HG02610 (cell line): ENCODE measurements at regions not wholly inside any gene's neighbourhood (a gene's known extent, or its start where the extent isn't known, plus 50 kb on each side); places are given as distances from the start of the nearest gene placed in this dataset.
A peak's percentile ranks its signal among the peaks of the same experiment; 100 is the strongest.
"Not testable (repeated sequence)": the region's sequence is repeated elsewhere in the genome, so short reads cannot be mapped to it uniquely, and the experiment has no call there.

ENCODE experiments used
- ATAC-seq: cut with Tn5 transposase; IDR thresholded peaks from one replicate; pipeline ENCODE4 v1.9.1; 2021; ENCODE audit warnings: mild to moderate bottlenecking, moderate library complexity; ENCODE audit not compliant: unreplicated experiment

DNA sequence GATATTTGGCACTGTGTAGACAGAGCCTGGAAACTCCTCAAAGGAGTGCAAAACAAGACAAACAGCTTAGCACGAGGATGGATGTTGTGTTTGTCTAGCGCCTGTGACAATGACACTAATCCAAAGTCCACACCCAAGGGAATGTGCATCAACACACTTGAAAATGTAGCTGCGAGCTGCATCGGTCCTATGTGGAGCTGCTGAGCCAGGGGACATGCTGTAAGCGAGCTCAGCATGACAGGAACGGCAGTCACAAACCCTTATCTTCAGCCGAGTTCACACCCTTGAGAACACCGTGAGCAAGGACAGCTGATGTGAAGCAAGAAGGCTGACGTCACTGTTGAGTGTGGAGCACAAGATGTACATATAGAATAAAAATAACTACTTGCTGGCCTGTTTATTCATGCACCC is 684.3 kb downstream of the QKI start:
- ATAC-seq: no peak

- ATAC-seq: no peak
These were observed 683.3 kb downstream of the QKI start for GRCh38 chr6:164097551-164098398.

GRCh38 chr6:164097056-164097455 is 682.5 kb downstream of the QKI start:
- no peak for ATAC-seq

DNA sequence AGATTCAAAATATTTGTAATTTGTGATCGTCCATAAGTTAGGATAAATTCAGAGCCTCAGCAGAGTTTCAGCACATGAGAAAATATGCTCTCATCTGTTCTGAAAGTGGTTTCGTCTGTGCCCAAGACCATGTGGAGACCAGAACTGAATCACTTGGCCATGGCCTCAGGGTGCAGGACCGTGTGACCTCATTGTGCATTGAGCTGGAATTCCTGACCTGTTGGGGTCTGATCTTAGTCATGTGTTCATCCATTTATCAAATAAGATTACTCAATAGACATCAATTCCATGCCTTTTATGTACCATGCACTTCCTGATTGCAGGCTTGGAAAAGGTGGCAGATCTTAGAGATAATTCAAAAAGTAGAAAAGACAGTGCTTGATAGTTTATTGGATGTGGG is 680.5 kb downstream of the QKI start:
- no peak for ATAC-seq

DNA sequence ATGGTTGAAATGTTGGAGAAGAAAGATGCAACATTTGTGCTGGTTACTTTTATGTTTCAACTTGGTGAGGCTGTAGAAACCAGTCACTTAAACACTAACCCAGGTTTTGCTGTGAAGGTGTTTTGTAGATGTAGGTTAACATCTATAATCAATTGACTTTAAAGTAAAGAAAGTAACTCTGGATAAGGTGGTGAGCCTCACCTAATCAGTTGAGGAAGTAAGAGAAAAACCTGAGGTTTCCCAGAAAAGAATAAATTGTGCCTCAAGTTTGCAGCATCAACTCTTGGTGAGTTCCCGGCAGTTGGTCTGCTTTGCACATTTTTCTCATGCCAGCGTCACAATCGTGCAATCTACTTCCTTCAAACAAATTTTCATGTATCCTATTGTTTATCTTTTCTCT is 673.4 kb downstream of the QKI start:
- ATAC-seq: no peak

DNA sequence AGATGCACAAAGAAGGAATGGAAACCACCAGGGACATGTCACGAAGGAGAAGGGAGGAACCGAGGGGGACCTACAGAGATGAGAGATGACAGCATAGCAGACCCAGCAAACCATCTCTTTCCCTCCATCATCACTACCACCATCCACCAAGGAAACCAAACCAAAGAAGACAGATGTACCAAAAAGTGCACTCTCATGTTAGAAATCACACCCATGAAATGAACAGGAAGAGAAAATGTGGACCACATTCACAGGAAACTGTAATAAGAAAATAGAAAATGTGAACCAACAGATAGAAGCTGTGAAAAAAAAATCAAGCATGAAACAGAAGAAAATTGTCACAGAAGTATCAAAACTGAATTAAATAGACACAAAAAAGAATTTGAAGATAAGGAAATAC is 672.7 kb downstream of the QKI start:
- ATAC-seq: peak; percentile 18

- peak; percentile 76 for ATAC-seq
These were observed 671.8 kb downstream of the QKI start for GRCh38 chr6:164086076-164086887.

DNA sequence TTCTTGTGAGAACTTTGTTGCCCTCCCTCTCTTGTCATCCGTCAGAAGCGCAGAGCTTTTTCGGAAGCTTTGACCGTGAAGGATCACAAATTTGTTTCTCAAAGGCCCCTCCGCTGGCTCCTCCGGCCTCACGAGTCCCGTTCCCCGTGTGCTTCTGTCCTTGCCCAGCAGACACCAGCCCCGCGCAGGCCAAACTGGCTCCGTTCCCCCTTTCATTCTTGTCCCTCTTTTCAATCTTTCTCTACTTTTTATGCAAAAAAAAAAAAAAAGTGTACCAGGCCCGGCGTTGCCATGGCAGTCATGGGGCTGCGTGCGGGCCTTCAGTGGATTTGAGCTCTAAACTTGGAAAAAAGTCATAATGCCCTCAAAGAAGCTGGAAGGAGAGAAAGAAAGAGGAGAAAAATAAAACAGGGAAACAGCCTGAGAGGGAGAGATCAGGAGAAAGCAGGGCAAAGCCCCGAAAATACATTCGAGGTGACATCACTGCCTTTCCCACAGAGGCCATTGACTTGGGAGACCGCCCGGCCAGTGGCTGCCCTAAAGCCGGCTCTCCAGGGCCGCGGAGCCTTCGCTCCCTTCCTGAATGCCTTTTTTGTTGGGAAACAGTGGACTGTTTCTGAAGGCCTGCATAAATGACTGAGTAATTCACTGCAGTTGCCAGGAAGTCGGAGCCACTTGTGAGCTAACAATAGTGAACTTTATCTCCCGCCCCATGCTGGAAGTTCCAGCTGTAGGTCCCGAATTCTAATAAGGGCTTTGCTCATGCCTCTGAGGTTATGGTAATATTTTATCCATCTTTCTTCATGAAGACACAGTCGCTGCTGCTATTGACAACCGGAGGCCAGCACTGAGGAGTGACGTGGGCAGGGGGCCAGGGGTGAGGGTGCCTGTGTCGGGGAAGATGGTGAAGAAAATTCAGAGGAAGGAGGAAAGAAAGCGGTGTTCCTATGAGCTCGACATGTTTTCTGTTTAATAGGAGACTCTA is 670.9 kb downstream of the QKI start:
- ATAC-seq: peak; percentile 8

DNA sequence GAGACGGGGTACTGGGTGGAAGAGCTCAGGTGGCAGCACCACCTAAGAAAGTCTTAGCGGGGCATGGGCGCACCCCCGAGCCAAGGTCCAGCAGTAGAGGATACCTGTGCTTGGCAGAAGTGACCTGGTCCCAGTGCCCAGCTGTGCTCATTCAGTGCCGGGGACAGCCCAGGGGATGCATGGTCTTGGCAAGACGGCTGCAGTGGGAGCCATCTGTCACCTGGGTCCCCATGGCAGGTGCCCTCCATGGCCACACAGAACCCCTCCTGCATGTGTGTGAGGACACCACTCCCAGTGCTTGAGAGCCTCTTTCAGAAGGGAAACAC is 664.7 kb downstream of the QKI start:
- no peak for ATAC-seq

GRCh38 chr6:164078532-164079274 is 664.2 kb downstream of the QKI start:
- ATAC-seq: no peak

- not testable (repeated sequence) for ATAC-seq
These were observed 662.5 kb downstream of the QKI start for GRCh38 chr6:164076818-164077532.

- ATAC-seq: no peak
These were observed 661.6 kb downstream of the QKI start for GRCh38 chr6:164075981-164076615.

DNA sequence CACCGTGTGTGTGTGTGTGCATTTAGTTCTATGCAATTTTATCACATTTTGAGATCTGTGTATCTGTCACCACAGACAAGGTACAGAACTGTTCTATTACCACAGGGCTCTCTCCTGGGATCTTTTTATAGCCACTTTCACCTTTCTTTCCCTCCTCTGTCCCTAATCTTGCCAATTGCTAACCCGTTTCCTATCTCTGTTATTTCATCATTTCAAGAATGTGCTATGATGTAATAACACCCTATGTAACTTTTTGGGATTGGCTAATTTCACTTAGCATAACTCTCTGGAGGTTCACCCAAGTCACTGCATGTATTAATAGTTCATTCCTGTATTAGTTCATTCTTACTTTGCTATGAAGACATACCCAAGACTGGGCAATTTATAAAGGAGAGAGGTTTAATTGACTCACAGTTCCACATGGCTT is 657.7 kb downstream of the QKI start:
- no peak for ATAC-seq

DNA sequence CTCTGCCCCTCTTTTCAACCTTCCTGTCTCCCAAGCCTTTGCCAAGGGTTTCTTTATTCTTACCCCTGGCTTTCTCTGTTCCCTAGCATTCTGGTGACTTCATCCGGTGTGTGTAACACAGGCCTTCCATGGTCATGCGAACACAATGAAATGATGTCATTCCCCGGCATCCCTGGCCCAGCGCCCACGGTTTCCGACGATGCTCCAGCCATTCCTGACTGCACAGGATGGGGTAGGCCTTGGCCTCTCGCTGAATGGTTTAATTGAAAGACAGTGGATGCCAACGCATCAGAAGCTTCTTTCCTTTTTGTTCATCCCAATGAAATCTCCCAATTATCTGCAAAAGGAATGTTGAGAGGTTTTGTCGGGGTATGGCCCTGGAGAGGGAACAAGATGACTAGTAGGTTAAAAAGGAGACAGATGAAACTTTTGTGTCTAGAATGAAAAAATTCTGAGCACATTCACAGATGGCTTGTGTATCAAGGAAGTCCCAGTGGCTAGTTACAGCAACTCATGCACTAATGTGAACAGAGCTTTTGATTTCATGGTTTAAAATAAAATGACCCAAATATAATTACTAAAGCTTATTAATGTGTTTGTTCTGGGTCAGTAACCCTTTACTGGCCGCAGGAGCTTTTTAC is 655.0 kb downstream of the QKI start:
- ATAC-seq: no peak

GRCh38 chr6:164068527-164068926 is 654.0 kb downstream of the QKI start:
- ATAC-seq: no peak

- no peak for ATAC-seq
These were observed 652.2 kb downstream of the QKI start for GRCh38 chr6:164066766-164067165.

GRCh38 chr6:164066335-164066734 is 651.8 kb downstream of the QKI start:
- no peak for ATAC-seq

DNA sequence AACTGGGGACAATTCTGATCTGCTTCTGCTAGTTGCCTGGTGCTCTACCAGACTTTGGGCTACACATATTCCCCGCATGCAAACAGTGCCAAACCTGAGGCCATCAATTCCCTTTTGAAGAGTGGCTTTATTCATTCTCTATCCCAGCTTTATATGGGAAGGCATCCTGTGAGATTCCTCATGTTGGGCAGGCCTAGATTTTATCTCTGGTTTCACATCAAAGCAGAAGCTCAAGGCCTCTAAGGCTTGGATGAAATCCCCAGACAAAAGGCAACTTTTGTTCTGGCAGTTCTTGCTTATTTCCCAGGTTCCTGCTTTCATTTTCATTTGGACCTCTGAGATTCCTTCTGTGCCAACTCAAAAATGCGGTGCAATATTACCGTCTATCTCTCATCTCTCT is 648.8 kb downstream of the QKI start:
- ATAC-seq: no peak

DNA sequence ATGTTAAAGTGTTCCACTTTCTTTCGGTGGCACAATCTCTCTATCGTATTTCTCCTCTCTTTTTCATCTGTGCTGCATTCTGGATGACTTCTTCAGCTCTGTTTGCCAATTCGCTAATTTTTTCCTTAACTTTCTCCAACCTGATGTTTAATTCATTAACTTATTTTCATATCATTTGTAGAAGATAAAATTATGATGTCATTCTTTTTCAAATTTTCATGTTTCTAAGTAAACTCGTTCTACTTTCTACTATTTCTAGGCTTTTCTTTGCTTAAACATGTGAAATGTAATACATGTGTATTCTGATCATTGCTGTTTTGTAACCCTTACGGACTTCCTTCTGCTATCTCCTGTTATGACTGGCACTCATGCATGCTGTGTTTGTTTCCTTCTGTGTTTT is 648.4 kb downstream of the QKI start:
- ATAC-seq: no peak
